SK-N-SH (cell line): ENCODE measurements at regions not wholly inside any gene's neighbourhood (a gene's known extent, or its start where the extent isn't known, plus 50 kb on each side); places are given as distances from the start of the nearest gene placed in this dataset.
"Not testable (repeated sequence)": the region's sequence is repeated elsewhere in the genome, so short reads cannot be mapped to it uniquely, and the experiment has no call there.

Experiments
- CTCF ChIA-PET: fragments of 300-600, 350-600 bp; formaldehyde crosslinking; extraction: SDS; loops from one replicate; lab custom pipeline; 2021; lab: Yijun Ruan, JAX
- POLR2A ChIA-PET: fragments of 350-600 bp; sonication (Branson Sonifier 250); formaldehyde crosslinking; extraction: SDS; loops from one replicate; lab custom pipeline; 2020; ENCODE audit warnings: antibody characterized with exemption, inconsistent platforms; lab: Yijun Ruan, JAX
- DNase-seq: peaks from one replicate; pipeline ENCODE4 v3.0.0; 2012
- H2AFZ ChIP-seq: fragments of 200-600 bp; sonication (generic); 2 replicates; pipeline ENCODE4 v1.8.1; 2016; ENCODE audit warnings: antibody characterized with exemption, mild to moderate bottlenecking, low read depth
- H3F3A ChIP-seq: fragments of 200-600 bp; sonication (generic); replicated peaks from 2 replicates; pipeline ENCODE3; 2016; ENCODE audit warnings: antibody characterized with exemption, mild to moderate bottlenecking; ENCODE audit not compliant: insufficient read depth
- H3K27ac ChIP-seq, 2 experiments: fragments of 200-500 bp in 1 of 2; fragments of 200-600 bp in 1 of 2; sonication (Bioruptor generic) in 1 of 2; sonication (generic), shearing (Covaris generic) in 1 of 2; 2 replicates each; pipeline versions ENCODE4 v1.5.1 to v1.6.1; 2014 to 2016; ENCODE audit warnings: low read depth in 2 of 2, inconsistent platforms in 1 of 2, low read length in 1 of 2, mild to moderate bottlenecking in 1 of 2, mixed read lengths in 1 of 2
- H3K27me3 ChIP-seq: fragments of 200-600 bp; sonication (generic), shearing (Covaris generic); 2 replicates; pipeline ENCODE4 v1.6.1; 2016; ENCODE audit warnings: mixed run types; ENCODE audit not compliant: insufficient read depth
- H3K36me3 ChIP-seq, 2 experiments: fragments of 200-500 bp in 1 of 2; fragments of 200-600 bp in 1 of 2; sonication (Bioruptor generic) in 1 of 2; sonication (generic) in 1 of 2; replicated peaks in 1 of 2; 2 replicates each; pipeline versions ENCODE3 to v1.5.1; 2014 to 2016; ENCODE audit warnings: low read length in 1 of 2, mild to moderate bottlenecking in 1 of 2; ENCODE audit not compliant: insufficient read depth in 2 of 2, control insufficient read depth in 1 of 2
- H3K4me1 ChIP-seq, 2 experiments: fragments of 200-500 bp in 1 of 2; fragments of 200-600 bp in 1 of 2; sonication (Bioruptor generic) in 1 of 2; sonication (generic), shearing (Covaris generic) in 1 of 2; 2 replicates each; pipeline versions ENCODE4 v1.5.1 to v1.6.1; 2014 to 2016; ENCODE audit warnings: low read depth in 1 of 2, low read length in 1 of 2, mixed run types in 1 of 2; ENCODE audit not compliant: insufficient read depth in 2 of 2, control insufficient read depth in 1 of 2
- H3K4me2 ChIP-seq: fragments of 200-600 bp; sonication (generic), shearing (Covaris generic); 2 replicates; pipeline ENCODE4 v1.6.1; 2017; ENCODE audit warnings: mixed run types
- H3K4me3 ChIP-seq, 2 experiments: fragments of 200-500 bp in 1 of 2; fragments of 200-600 bp in 1 of 2; sonication (Bioruptor generic) in 1 of 2; sonication (generic), shearing (Covaris generic) in 1 of 2; 2 replicates each; pipeline versions ENCODE4 v1.5.1 to v1.8.1; 2014 to 2016; ENCODE audit warnings: low read depth in 2 of 2, inconsistent platforms in 1 of 2, low read length in 1 of 2, mild to moderate bottlenecking in 1 of 2, mixed read lengths in 1 of 2, moderate library complexity in 1 of 2
- H3K79me2 ChIP-seq: fragments of 200-600 bp; sonication (generic); 2 replicates; pipeline ENCODE4 v1.8.1; 2017; ENCODE audit warnings: mild to moderate bottlenecking; ENCODE audit not compliant: insufficient read depth
- H3K9ac ChIP-seq: fragments of 200-600 bp; sonication (generic); 2 replicates; pipeline ENCODE4 v1.6.1; 2017; ENCODE audit warnings: mixed run types
- H3K9me2 ChIP-seq: fragments of 200-600 bp; sonication (generic); 2 replicates; pipeline ENCODE4 v1.6.1; 2017; ENCODE audit warnings: mixed run types
- H3K9me3 ChIP-seq: fragments of 200-600 bp; sonication (generic); 2 replicates; pipeline ENCODE4 v1.6.1; 2017; ENCODE audit warnings: mixed run types, mild to moderate bottlenecking, moderate library complexity
- H4K20me1 ChIP-seq: fragments of 200-600 bp; sonication (generic); 2 replicates; pipeline ENCODE4 v1.6.1; 2017; ENCODE audit warnings: mild to moderate bottlenecking, mixed run types; ENCODE audit not compliant: insufficient read depth
- ELF1 ChIP-seq: IDR thresholded peaks from 2 replicates; pipeline ENCODE4 v1.4.0; 2012
- EP300 ChIP-seq, 2 experiments: IDR thresholded peaks; 2 replicates each; pipeline versions ENCODE4 v1.4.0 to v1.6.1; 2012; ENCODE audit warnings: borderline replicate concordance in 1 of 2, low read depth in 1 of 2, low read length in 1 of 2
- FOSL2 ChIP-seq: IDR thresholded peaks from 2 replicates; pipeline ENCODE4 v1.4.0; 2012; ENCODE audit warnings: low read depth, mild to moderate bottlenecking, moderate library complexity, borderline replicate concordance
- FOXJ3 ChIP-seq: sonication (generic); formaldehyde crosslinking; IDR thresholded peaks from 2 replicates; pipeline ENCODE4 v1.5.1; 2020; ENCODE audit warnings: mild to moderate bottlenecking, missing genetic modification reagents
- FOXM1 ChIP-seq: IDR thresholded peaks from 2 replicates; pipeline ENCODE4 v1.4.0; 2012; ENCODE audit warnings: low read depth, mild to moderate bottlenecking
- GATA2 ChIP-seq: sonication (generic); formaldehyde crosslinking; IDR thresholded peaks from 2 replicates; pipeline ENCODE4 v1.5.0; 2020; ENCODE audit warnings: mild to moderate bottlenecking, missing genetic modification reagents
- JUND ChIP-seq: IDR thresholded peaks from 2 replicates; pipeline ENCODE4 v1.4.0; 2012
- MEF2A ChIP-seq: IDR thresholded peaks from 2 replicates; pipeline ENCODE4 v1.4.0; 2012; ENCODE audit warnings: low read depth, borderline replicate concordance
- MXI1 ChIP-seq: IDR thresholded peaks from 2 replicates; pipeline ENCODE4 v1.6.1; 2012; ENCODE audit warnings: mild to moderate bottlenecking, low read depth, low read length, improper control_type of control experiment
- RAD21 ChIP-seq: IDR thresholded peaks from 2 replicates; pipeline ENCODE4 v1.6.1; 2012; ENCODE audit warnings: mild to moderate bottlenecking, low read length
- RCOR1 ChIP-seq: fragments of 150-350 bp; IDR thresholded peaks from 2 replicates; pipeline ENCODE4 v1.6.1; 2017; ENCODE audit warnings: antibody characterized with exemption, low read length
- RXRA ChIP-seq: IDR thresholded peaks from 2 replicates; pipeline ENCODE4 v1.4.0; 2012; ENCODE audit warnings: low read depth, mild to moderate bottlenecking, borderline replicate concordance
- SIN3A ChIP-seq: IDR thresholded peaks from 2 replicates; pipeline ENCODE4 v1.6.1; 2012; ENCODE audit warnings: low read depth, mild to moderate bottlenecking, low read length, moderate library complexity, borderline replicate concordance
- SMC3 ChIP-seq: IDR thresholded peaks from 2 replicates; pipeline ENCODE4 v1.6.1; 2012; ENCODE audit warnings: low read depth, low read length, improper control_type of control experiment
- TAF1 ChIP-seq: IDR thresholded peaks from 2 replicates; pipeline ENCODE4 v1.6.1; 2012; ENCODE audit warnings: low read depth, mild to moderate bottlenecking, low read length, moderate library complexity, borderline replicate concordance
- TCF12 ChIP-seq: IDR thresholded peaks from 2 replicates; pipeline ENCODE4 v1.4.0; 2012
- YY1 ChIP-seq: IDR thresholded peaks from 2 replicates; pipeline ENCODE4 v1.4.0; 2012; ENCODE audit warnings: low read depth, mild to moderate bottlenecking
- WGBS: methylation state at CpG from one replicate; pipeline ENCODE4 v1.1.6; 2017; ENCODE audit warnings: low lambda C conversion rate; 5-methylcytosine and 5-hydroxymethylcytosine counted together
- TF ChIP-seq, protein P1 (sequence below): fragments of 200-600 bp; sonication (generic); IDR thresholded peaks from 2 replicates; pipeline ENCODE4 v1.6.1; 2017; ENCODE audit warnings: antibody characterized with exemption, mild to moderate bottlenecking, moderate library complexity
- TF ChIP-seq, protein P2 (sequence below): IDR thresholded peaks from 2 replicates; pipeline ENCODE4 v1.6.1; 2012; ENCODE audit warnings: mild to moderate bottlenecking, low read depth, low read length, moderate library complexity

GRCh38 chr4:72886602-72887001 lies 182.9 kb downstream of the COX18 start:
- ChIA-PET POLR2A (no interaction called here), CTCF (interaction anchor here (0.6 to 2.0 kb wide), 5 partner anchors 9 to 1064 kb away, joined by 3 to 7 read pairs (median 3); no protein-coding TSS in a partner anchor)
- Histone ChIP-seq H3K9me2 (no peaks in the 10 kb centered on the region), H3K4me2 (no peak overlapping the region), H3K27me3 (no peaks in the 10 kb centered on the region), H3K9me3 (no peaks in the 10 kb centered on the region), H3K9ac (no peak overlapping the region), H4K20me1 (no peaks in the 10 kb centered on the region), H3K4me3 (no peak overlapping the region), H3K4me1 (no peaks in the 10 kb centered on the region), H3F3A (no peaks in the 10 kb centered on the region), H3K79me2 (no peaks in the 10 kb centered on the region), H3K36me3 (no peaks in the 10 kb centered on the region), H3K27ac (no peak overlapping the region), H2AFZ (no peak overlapping the region)
- TF ChIP-seq, protein P1, sequence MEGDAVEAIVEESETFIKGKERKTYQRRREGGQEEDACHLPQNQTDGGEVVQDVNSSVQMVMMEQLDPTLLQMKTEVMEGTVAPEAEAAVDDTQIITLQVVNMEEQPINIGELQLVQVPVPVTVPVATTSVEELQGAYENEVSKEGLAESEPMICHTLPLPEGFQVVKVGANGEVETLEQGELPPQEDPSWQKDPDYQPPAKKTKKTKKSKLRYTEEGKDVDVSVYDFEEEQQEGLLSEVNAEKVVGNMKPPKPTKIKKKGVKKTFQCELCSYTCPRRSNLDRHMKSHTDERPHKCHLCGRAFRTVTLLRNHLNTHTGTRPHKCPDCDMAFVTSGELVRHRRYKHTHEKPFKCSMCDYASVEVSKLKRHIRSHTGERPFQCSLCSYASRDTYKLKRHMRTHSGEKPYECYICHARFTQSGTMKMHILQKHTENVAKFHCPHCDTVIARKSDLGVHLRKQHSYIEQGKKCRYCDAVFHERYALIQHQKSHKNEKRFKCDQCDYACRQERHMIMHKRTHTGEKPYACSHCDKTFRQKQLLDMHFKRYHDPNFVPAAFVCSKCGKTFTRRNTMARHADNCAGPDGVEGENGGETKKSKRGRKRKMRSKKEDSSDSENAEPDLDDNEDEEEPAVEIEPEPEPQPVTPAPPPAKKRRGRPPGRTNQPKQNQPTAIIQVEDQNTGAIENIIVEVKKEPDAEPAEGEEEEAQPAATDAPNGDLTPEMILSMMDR, result peak; percentile 62
- peak; percentile 37; the same call in 1 of the 2 replicates for TF ChIP-seq RAD21
- peak; percentile 39 for TF ChIP-seq SMC3
- no peak for TF ChIP-seq TAF1
- WGBS, result 86% methylated on average over 1 of the region's 1 CpG
- DNase-seq, result peak; percentile 16

DNA sequence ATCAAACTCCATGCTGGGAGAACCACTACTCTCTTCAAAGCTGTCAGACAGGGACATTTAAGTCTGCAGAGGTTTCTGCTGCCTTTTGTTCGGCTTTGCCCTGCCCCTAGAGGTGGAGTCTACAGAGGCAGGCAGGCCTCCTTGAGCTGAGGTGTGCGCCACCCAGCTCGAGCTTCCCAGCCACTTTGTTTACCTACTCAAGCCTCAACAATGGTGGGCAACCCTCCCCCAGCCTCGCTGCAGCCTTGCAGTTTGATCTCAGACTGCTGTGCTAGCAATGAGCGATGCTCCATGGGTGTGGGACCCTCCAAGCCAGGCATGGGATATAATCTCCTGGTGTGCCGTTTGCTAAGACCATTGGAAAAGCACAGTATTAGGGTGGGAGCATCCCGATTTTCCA lies 185.3 kb downstream of the COX18 start:
- CTCF ChIA-PET, result interaction anchor here (0.6 kb wide), 1 partner anchor 585 kb away, joined by 3 read pairs; no protein-coding TSS in a partner anchor
- POLR2A ChIA-PET, H3K27ac ChIP-seq: not testable (repeated sequence)

GRCh38 chr4:72876946-72877345 lies 192.6 kb downstream of the COX18 start:
- Histone ChIP-seq H3K9me2 (no peaks in the 10 kb centered on the region), H3K27me3 (no peaks in the 10 kb centered on the region), H3K9me3 (no peaks in the 10 kb centered on the region; the same call in 1 of the 2 replicates), H2AFZ (no peak overlapping the region), H3K9ac (no peak overlapping the region), H3K36me3 (no peaks in the 10 kb centered on the region), H4K20me1 (no peaks in the 10 kb centered on the region), H3K79me2 (no peaks in the 10 kb centered on the region), H3F3A (no peaks in the 10 kb centered on the region), H3K4me1 (no peaks in the 10 kb centered on the region), H3K27ac (no peak overlapping the region), H3K4me2 (no peak overlapping the region), H3K4me3 (no peak overlapping the region)
- POLR2A ChIA-PET, result interaction anchor here (0.6 kb wide), 1 partner anchor 1386 kb away, joined by 3 read pairs; no protein-coding TSS in a partner anchor
- CTCF ChIA-PET, result interaction anchor here (1.2 kb wide), 1 partner anchor 10 kb away, joined by 7 read pairs; no protein-coding TSS in a partner anchor
- no peak for DNase-seq
- WGBS, result 43% methylated on average over 7 of the region's 17 CpGs
- TF ChIP-seq SMC3 (no peak), GATA2 (CRISPR knock-in tag) (no peak), RCOR1 (no peak), FOSL2 (no peak), FOXM1 (no peak), JUND (no peak), MXI1 (no peak), TCF12 (no peak), MEF2A (no peak), ELF1 (no peak), YY1 (no peak), RXRA (no peak), FOXJ3 (no peak), SIN3A (no peak), EP300 (IDR thresholded peaks at IDR 0.05; ENCODE audit: borderline replicate concordance in 1 of 2, low read depth in 1 of 2, low read length in 1 of 2) (no peak)
- TF ChIP-seq, protein P2, sequence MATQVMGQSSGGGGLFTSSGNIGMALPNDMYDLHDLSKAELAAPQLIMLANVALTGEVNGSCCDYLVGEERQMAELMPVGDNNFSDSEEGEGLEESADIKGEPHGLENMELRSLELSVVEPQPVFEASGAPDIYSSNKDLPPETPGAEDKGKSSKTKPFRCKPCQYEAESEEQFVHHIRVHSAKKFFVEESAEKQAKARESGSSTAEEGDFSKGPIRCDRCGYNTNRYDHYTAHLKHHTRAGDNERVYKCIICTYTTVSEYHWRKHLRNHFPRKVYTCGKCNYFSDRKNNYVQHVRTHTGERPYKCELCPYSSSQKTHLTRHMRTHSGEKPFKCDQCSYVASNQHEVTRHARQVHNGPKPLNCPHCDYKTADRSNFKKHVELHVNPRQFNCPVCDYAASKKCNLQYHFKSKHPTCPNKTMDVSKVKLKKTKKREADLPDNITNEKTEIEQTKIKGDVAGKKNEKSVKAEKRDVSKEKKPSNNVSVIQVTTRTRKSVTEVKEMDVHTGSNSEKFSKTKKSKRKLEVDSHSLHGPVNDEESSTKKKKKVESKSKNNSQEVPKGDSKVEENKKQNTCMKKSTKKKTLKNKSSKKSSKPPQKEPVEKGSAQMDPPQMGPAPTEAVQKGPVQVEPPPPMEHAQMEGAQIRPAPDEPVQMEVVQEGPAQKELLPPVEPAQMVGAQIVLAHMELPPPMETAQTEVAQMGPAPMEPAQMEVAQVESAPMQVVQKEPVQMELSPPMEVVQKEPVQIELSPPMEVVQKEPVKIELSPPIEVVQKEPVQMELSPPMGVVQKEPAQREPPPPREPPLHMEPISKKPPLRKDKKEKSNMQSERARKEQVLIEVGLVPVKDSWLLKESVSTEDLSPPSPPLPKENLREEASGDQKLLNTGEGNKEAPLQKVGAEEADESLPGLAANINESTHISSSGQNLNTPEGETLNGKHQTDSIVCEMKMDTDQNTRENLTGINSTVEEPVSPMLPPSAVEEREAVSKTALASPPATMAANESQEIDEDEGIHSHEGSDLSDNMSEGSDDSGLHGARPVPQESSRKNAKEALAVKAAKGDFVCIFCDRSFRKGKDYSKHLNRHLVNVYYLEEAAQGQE, result no peak

More for the DNA sequence above, 185.3 kb downstream of the COX18 start:
- H3K4me2 ChIP-seq, H3K9me2 ChIP-seq, H3K9me3 ChIP-seq, H3K9ac ChIP-seq, H3K36me3 ChIP-seq, H3K4me3 ChIP-seq, H3F3A ChIP-seq, H2AFZ ChIP-seq, H3K4me1 ChIP-seq, H3K79me2 ChIP-seq, H3K27me3 ChIP-seq, H4K20me1 ChIP-seq, DNase-seq: not testable (repeated sequence)
- 18% methylated on average over 2 of the region's 7 CpGs for WGBS
